ENCODE measurements at regions not wholly inside any gene's neighbourhood (a gene's known extent, or its start where the extent isn't known, plus 50 kb on each side); places are given as distances from the start of the nearest gene placed in this dataset.
"Not testable (repeated sequence)": the region's sequence is repeated elsewhere in the genome, so short reads cannot be mapped to it uniquely, and the experiment has no call there.

GRCh38 chr6:27541933-27542297 lies 69.0 kb upstream of the ZNF184 start:
- Mint-ChIP-seq H3K4me3 (no peak overlapping the region), H3K36me3 (ENCODE audit: low read depth) (no peaks in the 10 kb centered on the region), H3K27me3 (ENCODE audit: low read depth) (peaks cover 100% of the 10 kb centered on the region), H3K4me1 (peaks cover 15% of the 10 kb centered on the region), H3K27ac (no peak overlapping the region), H3K9me3 (peaks cover 15% of the 10 kb centered on the region)
- TF ChIP-seq CTCF (IDR thresholded peaks at IDR 0.05; ENCODE audit: unreplicated experiment in 3 of 3), result no peak

GRCh38 chr6:27541212-27541932 lies 68.5 kb upstream of the ZNF184 start:
- Mint-ChIP-seq H3K27ac (no peak overlapping the region), H3K27me3 (ENCODE audit: low read depth) (peaks cover 98% of the 10 kb centered on the region), H3K9me3 (peaks cover 10% of the 10 kb centered on the region), H3K4me1 (peaks cover 15% of the 10 kb centered on the region), H3K4me3 (no peak overlapping the region), H3K36me3 (ENCODE audit: low read depth) (no peaks in the 10 kb centered on the region)
- TF ChIP-seq CTCF (IDR thresholded peaks at IDR 0.05; ENCODE audit: unreplicated experiment in 3 of 3), result no peak

GRCh38 chr6:27539551-27539950 lies 66.6 kb upstream of the ZNF184 start:
- H3K4me3 Mint-ChIP-seq, result peak overlapping the region in 1 of 3 experiments; percentile 35
- H3K36me3 Mint-ChIP-seq (ENCODE audit: low read depth), result no peaks in the 10 kb centered on the region
- H3K27me3 Mint-ChIP-seq (ENCODE audit: low read depth), result peaks cover 88% of the 10 kb centered on the region
- TF ChIP-seq CTCF (IDR thresholded peaks at IDR 0.05; ENCODE audit: unreplicated experiment in 3 of 3), result no peak
- peaks cover 1% of the 10 kb centered on the region for H3K4me1 Mint-ChIP-seq
- H3K9me3 Mint-ChIP-seq, result peaks cover 10% of the 10 kb centered on the region
- H3K27ac Mint-ChIP-seq, result no peak overlapping the region

GRCh38 chr6:27532820-27533538 lies 60.1 kb upstream of the ZNF184 start:
- Mint-ChIP-seq H3K36me3 (ENCODE audit: low read depth) (no peaks in the 10 kb centered on the region), H3K27me3 (ENCODE audit: low read depth) (peaks cover 53% of the 10 kb centered on the region), H3K9me3 (peaks cover 2% of the 10 kb centered on the region), H3K4me3 (no peak overlapping the region), H3K27ac (no peak overlapping the region), H3K4me1 (no peaks in the 10 kb centered on the region)
- TF ChIP-seq CTCF (IDR thresholded peaks at IDR 0.05; ENCODE audit: unreplicated experiment in 3 of 3), result no peak

GRCh38 chr6:27531772-27532459 lies 59.0 kb upstream of the ZNF184 start:
- Mint-ChIP-seq H3K9me3 (peaks cover 2% of the 10 kb centered on the region), H3K27me3 (ENCODE audit: low read depth) (peaks cover 42% of the 10 kb centered on the region), H3K4me3 (no peak overlapping the region), H3K36me3 (ENCODE audit: low read depth) (no peaks in the 10 kb centered on the region), H3K27ac (no peak overlapping the region), H3K4me1 (no peaks in the 10 kb centered on the region)
- TF ChIP-seq CTCF (IDR thresholded peaks at IDR 0.05; ENCODE audit: unreplicated experiment in 3 of 3), result no peak

- H3K9me3 Mint-ChIP-seq; H3K36me3 Mint-ChIP-seq (ENCODE audit: low read depth): not testable (repeated sequence)
These were observed 56.9 kb upstream of the ZNF184 start for GRCh38 chr6:27529796-27530195.

More at GRCh38 chr6:27529796-27530195, 56.9 kb upstream of the ZNF184 start:
- H3K27ac Mint-ChIP-seq, H3K4me1 Mint-ChIP-seq, H3K4me3 Mint-ChIP-seq: not testable (repeated sequence)
- peaks cover 41% of the 10 kb centered on the region for H3K27me3 Mint-ChIP-seq (ENCODE audit: low read depth)
